Esophagus muscularis mucosa (tissue), 4 donors: ENCODE measurements at regions not wholly inside any gene's neighbourhood (a gene's known extent, or its start where the extent isn't known, plus 50 kb on each side); places are given as distances from the start of the nearest gene placed in this dataset.

Source experiments
- DNase-seq: peaks from one replicate; pipeline ENCODE4 v3.0.0-alpha.2; 2017; ENCODE audit errors: extremely low spot score
- H3K27ac ChIP-seq, 4 donors: fragments of 200-600 bp; sonication (generic); replicated peaks in 1 of 4; 1 replicate in 3 of 4; 2 replicates in 1 of 4; pipeline ENCODE4 v1.5.1; 2016 to 2019; ENCODE audit warnings: mild to moderate bottlenecking in 1 of 4
- H3K27me3 ChIP-seq, 4 donors: fragments of 200-600 bp; sonication (generic); one replicate each; pipeline versions ENCODE4 v1.5.1 to v1.6.0; 2016 to 2019
- H3K36me3 ChIP-seq, 4 donors: fragments of 200-600 bp; sonication (generic); one replicate each; pipeline ENCODE4 v1.5.1; 2016 to 2019
- H3K4me1 ChIP-seq, 4 donors: fragments of 200-600 bp; sonication (generic); one replicate each; pipeline ENCODE4 v1.5.1; 2016 to 2019
- H3K4me3 ChIP-seq, 4 donors: fragments of 200-600 bp; sonication (generic); 1 replicate in 2 of 4; 2 replicates in 2 of 4; pipeline ENCODE4 v1.5.1; 2016 to 2019; ENCODE audit warnings: mild to moderate bottlenecking in 4 of 4, moderate library complexity in 1 of 4
- H3K9me3 ChIP-seq, 4 donors: fragments of 200-600 bp; sonication (generic); 1 replicate in 3 of 4; 2 replicates in 1 of 4; pipeline ENCODE4 v1.5.1; 2016 to 2019
- CTCF ChIP-seq, 3 experiments: fragments of 200-600 bp in 2 of 3; fragments of 450-650 bp in 1 of 3; sonication (generic) in 2 of 3; IDR thresholded peaks; one replicate each; pipeline ENCODE4 v1.5.1; 2017 to 2019; ENCODE audit warnings: antibody characterized with exemption in 3 of 3, mild to moderate bottlenecking in 2 of 3, moderate library complexity in 1 of 3
- EP300 ChIP-seq: sonication (generic); formaldehyde crosslinking; IDR thresholded peaks from one replicate; pipeline ENCODE4 v1.6.1; 2017; ENCODE audit warnings: antibody characterized with exemption
- POLR2A ChIP-seq: fragments of 450-650 bp; IDR thresholded peaks from one replicate; pipeline ENCODE4 v1.6.1; 2017; ENCODE audit warnings: antibody characterized with exemption, moderate library complexity, mild to moderate bottlenecking, low read depth
- POLR2AphosphoS5 ChIP-seq, 2 donors: sonication (generic); formaldehyde crosslinking; IDR thresholded peaks; one replicate each; pipeline ENCODE4 v1.6.1; 2017; ENCODE audit warnings: antibody characterized with exemption in 2 of 2
- WGBS: methylation state at CpG from one replicate; pipeline ENCODE4 v1.1.5; 2018; 5-methylcytosine and 5-hydroxymethylcytosine counted together
- intact Hi-C: fragments of 100-400 bp; cut with DNase I; formaldehyde crosslinking; loops from one replicate; pipeline ENCODE4 v1.15.1; 2023

GRCh38 chr4:187004628-187005027 is 281.0 kb upstream of the FAT1 start:
- no peak for TF ChIP-seq POLR2A
- no peak for TF ChIP-seq EP300
- TF ChIP-seq CTCF (IDR thresholded peaks at IDR 0.05), result no peak
- no peak for TF ChIP-seq POLR2AphosphoS5 (IDR thresholded peaks at IDR 0.05)
- 93% methylated on average over 2 of the region's 2 CpGs for WGBS
- Histone ChIP-seq H3K36me3 (no peaks in the 10 kb centered on the region), H3K9me3 (no peaks in the 10 kb centered on the region), H3K27ac (no peak overlapping the region), H3K27me3 (no peaks in the 10 kb centered on the region), H3K4me3 (no peak overlapping the region), H3K4me1 (peaks cover 0 to 9% (median 2%) of the 10 kb centered on the region in 4 donors)
- DNase-seq, result no peak
- intact Hi-C loops, result no loop called here

GRCh38 chr4:187006189-187006618 is 282.5 kb upstream of the FAT1 start:
- TF ChIP-seq EP300 (no peak), CTCF (IDR thresholded peaks at IDR 0.05) (no peak), POLR2AphosphoS5 (IDR thresholded peaks at IDR 0.05) (no peak), POLR2A (no peak)
- Histone ChIP-seq H3K27me3 (no peaks in the 10 kb centered on the region), H3K4me1 (peaks cover 0 to 9% (median 2%) of the 10 kb centered on the region in 4 donors), H3K27ac (no peak overlapping the region), H3K9me3 (no peaks in the 10 kb centered on the region), H3K4me3 (no peak overlapping the region), H3K36me3 (no peaks in the 10 kb centered on the region)
- intact Hi-C loops, result no loop called here
- WGBS, result 32% methylated on average over 3 of the region's 3 CpGs
- no peak for DNase-seq

GRCh38 chr4:187010052-187010451 is 286.4 kb upstream of the FAT1 start:
- peaks cover 0 to 9% (median 2%) of the 10 kb centered on the region in 4 donors for H3K4me1 ChIP-seq

GRCh38 chr4:187016101-187016500 is 292.4 kb upstream of the FAT1 start:
- 79% methylated on average over 3 of the region's 3 CpGs for WGBS
- H3K4me1 ChIP-seq, result no peaks in the 10 kb centered on the region
- intact Hi-C loops, result no loop called here
- no peaks in the 10 kb centered on the region for H3K27me3 ChIP-seq
- no peak for DNase-seq
- TF ChIP-seq POLR2AphosphoS5 (IDR thresholded peaks at IDR 0.05) (no peak), EP300 (no peak), POLR2A (no peak), CTCF (IDR thresholded peaks at IDR 0.05) (no peak)
- H3K36me3 ChIP-seq, result no peaks in the 10 kb centered on the region
- H3K4me3 ChIP-seq, result no peak overlapping the region
- no peaks in the 10 kb centered on the region for H3K9me3 ChIP-seq
- no peak overlapping the region for H3K27ac ChIP-seq

More at GRCh38 chr4:187010052-187010451, 286.4 kb upstream of the FAT1 start:
- intact Hi-C loops, result no loop called here
- Histone ChIP-seq H3K9me3 (no peaks in the 10 kb centered on the region), H3K4me3 (no peak overlapping the region), H3K27me3 (no peaks in the 10 kb centered on the region), H3K36me3 (no peaks in the 10 kb centered on the region), H3K27ac (no peak overlapping the region)
- 67% methylated on average over 3 of the region's 3 CpGs for WGBS
- TF ChIP-seq CTCF (IDR thresholded peaks at IDR 0.05), result no peak
- TF ChIP-seq POLR2AphosphoS5 (IDR thresholded peaks at IDR 0.05), result no peak
- no peak for TF ChIP-seq POLR2A
- no peak for TF ChIP-seq EP300
- DNase-seq, result no peak

GRCh38 chr4:187017147-187017546 is 293.5 kb upstream of the FAT1 start:
- H3K36me3 ChIP-seq, result no peaks in the 10 kb centered on the region
- H3K27ac ChIP-seq, result no peak overlapping the region
- WGBS, result 61% methylated on average over 3 of the region's 3 CpGs
- no peaks in the 10 kb centered on the region for H3K27me3 ChIP-seq
- no peaks in the 10 kb centered on the region for H3K9me3 ChIP-seq
- intact Hi-C loops, result no loop called here
- H3K4me3 ChIP-seq, result no peak overlapping the region
- TF ChIP-seq CTCF (IDR thresholded peaks at IDR 0.05) (no peak), EP300 (no peak), POLR2A (no peak), POLR2AphosphoS5 (IDR thresholded peaks at IDR 0.05) (no peak)
- H3K4me1 ChIP-seq, result no peaks in the 10 kb centered on the region
- no peak for DNase-seq
